ENCODE measurements at regions not wholly inside any gene's neighbourhood (a gene's known extent, or its start where the extent isn't known, plus 50 kb on each side); places are given as distances from the start of the nearest gene placed in this dataset.

DNA sequence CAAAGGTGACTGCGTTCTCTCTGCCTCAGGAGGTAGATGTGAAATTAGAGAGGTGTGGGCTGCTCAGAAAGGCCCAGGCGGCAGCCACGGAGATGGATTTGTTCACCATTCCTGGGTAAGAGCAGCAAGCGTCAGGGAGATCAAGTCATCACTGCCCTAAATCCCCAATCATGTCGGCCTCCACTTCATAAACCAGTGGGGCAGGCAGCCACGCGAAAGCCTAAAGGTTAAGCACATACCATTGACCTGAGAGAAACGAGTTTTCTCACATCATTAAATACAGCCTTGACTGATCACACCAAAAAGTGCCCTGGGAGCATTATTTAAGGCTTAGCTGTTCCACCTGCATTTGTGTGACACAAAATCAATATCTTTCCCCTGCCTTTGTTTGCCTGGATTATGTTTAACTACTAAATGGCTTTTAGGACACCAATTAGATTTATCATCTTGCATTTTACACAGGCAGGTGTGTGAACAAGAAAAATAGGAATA lies 50.7 kb upstream of the FOXB1 start:
- ChIA-PET POLR2A (no interaction called here), CTCF (no interaction called here)

DNA sequence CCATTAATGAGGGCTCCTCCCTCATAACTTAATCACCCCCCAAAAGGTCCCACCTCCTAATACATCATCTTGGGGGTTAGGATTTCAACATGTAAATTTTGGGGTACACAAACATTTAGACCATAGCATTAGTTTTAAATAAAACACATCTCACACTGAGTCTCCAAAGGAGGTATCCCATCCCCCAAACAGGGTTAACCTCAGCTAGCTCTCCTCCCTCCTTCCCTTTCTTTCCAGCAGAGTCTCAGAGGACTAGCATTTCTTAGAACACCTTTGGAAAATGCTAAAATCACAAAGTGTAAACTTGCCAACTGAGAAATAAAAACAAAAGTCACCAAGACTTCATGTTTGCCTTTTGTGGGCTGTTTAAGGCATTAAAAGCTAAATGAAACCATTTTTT lies 51.2 kb upstream of the FOXB1 start:
- POLR2A ChIA-PET: no interaction called here
- CTCF ChIA-PET: no interaction called here

GRCh38 chr15:59950603-59951388 lies 53.3 kb upstream of the FOXB1 start:
- CTCF ChIA-PET: no interaction called here
- POLR2A ChIA-PET: no interaction called here

- POLR2A ChIA-PET: no interaction called here
- CTCF ChIA-PET: no interaction called here
These were observed 55.0 kb upstream of the FOXB1 start for GRCh38 chr15:59948924-59949613.

DNA sequence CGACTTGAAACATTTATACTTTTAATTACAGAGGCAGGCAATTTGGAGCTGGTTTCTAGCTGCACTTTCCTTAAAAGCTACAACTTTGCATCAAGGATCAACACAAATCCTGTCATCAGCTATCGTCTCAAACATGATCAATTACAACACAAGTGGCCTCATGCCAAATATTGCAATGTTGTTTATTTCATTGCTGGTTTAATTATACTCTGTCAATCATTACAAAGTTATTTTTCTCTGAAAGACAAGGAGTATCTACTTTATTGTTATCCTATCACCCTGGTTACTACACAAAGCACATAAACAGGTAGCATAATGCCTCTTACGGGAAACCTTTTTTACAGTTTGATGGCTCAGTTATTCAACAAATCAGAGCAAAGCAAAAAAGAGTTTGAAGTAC lies 58.0 kb upstream of the FOXB1 start:
- POLR2A ChIA-PET: no interaction called here
- CTCF ChIA-PET: no interaction called here

DNA sequence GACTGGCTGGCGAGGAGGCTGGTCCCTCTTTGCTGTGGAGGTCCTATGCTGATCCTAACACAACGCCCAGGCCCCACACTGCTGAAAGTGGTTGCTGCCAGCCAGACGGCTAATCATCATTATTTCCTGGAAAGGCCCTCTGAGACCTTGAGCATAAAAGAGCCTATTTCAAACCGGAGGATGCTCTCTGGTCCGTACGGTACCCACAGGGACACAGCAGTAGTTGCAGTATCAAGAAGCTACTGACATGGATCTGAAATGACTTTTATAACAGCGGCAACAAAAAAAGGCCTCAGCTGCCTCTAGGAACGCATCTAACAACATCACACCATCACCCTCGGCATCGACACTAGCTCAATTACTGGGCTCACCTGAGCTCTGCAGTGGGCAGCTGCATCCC lies 59.1 kb upstream of the FOXB1 start:
- POLR2A ChIA-PET: no interaction called here
- CTCF ChIA-PET: no interaction called here

DNA sequence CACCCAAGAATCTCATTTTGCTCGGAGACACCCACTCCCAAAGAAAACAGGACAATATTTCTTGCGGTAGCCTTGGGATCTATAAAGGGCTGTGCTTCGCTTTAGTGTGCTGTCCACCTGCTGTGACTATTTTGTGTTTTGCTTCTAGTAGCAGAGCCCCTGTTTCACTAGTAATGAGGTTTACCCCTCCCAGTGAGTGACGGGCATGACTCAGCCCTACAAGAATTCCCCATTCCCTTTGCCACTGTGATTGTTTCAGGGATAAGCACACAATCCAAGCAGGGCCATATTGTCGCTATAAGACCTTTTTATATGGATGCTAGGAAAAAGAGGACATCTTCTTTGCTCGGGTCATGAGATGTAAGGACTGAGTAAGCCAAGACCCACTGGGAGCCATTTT lies 62.5 kb upstream of the FOXB1 start:
- ChIA-PET CTCF (no interaction called here), POLR2A (no interaction called here)

- CTCF ChIA-PET: no interaction called here
- POLR2A ChIA-PET: no interaction called here
These were observed 63.2 kb upstream of the FOXB1 start for GRCh38 chr15:59940928-59941327.

DNA sequence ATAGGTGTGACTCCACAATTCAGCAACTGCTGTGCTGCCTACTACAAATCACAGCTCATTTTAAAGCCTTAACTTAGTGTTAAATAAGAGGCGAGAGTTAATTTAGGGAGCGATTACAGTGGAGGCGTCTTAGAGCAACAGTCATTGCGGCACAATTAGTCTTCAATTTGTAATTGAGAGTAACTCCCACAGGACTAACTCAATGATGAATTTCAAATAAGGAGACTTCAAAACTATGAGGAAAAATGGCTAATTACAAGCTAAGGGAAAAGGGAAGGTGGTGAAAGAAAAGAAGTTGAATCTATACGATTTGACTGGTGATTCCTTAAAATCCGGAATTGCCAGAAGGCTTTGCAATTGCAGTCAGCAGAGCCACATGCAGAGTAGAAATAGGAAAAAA lies 63.7 kb upstream of the FOXB1 start:
- ChIA-PET CTCF (no interaction called here), POLR2A (no interaction called here)

DNA sequence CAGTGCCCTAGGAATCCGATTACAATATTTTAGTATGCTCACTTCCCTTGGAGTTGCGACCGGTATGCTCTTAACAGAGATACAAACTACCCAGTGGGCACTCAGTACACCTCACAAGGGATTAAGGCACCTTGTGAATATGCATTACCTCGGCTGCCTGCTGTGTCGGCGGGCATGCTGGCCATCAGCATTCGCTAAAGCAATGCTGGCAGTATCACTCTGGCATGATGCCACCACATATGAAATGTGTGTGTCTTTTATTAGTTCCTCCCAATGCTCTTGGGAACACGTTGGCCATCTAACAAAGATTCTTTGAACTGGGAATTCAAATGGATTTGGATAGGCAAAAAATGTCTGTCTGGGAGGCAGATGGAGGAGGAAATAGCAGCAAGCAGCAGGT lies 67.4 kb upstream of the FOXB1 start:
- CTCF ChIA-PET: no interaction called here
- POLR2A ChIA-PET: no interaction called here

DNA sequence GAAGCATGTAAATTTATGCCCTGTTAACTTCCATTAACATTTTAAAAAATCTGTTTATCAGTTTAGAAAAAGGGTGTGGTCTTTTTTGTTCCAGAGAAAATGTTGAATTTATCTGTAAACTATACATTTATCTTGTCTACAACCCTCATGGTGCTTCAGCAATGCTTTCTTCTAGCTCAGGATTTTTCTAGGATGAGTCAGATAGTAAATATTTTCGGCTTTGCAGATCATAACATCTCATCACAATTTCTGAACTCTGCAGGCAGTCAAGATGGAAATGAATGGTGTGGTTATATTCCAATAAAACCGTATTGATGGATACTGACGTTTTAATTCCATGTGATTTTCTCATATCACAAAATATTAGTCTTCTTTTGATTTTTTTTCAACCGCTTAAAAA lies 70.5 kb upstream of the FOXB1 start:
- CTCF ChIA-PET: interaction anchor here (0.6 kb wide), 1 partner anchor 324 kb away, joined by 3 read pairs; no protein-coding TSS in a partner anchor
- POLR2A ChIA-PET: no interaction called here

DNA sequence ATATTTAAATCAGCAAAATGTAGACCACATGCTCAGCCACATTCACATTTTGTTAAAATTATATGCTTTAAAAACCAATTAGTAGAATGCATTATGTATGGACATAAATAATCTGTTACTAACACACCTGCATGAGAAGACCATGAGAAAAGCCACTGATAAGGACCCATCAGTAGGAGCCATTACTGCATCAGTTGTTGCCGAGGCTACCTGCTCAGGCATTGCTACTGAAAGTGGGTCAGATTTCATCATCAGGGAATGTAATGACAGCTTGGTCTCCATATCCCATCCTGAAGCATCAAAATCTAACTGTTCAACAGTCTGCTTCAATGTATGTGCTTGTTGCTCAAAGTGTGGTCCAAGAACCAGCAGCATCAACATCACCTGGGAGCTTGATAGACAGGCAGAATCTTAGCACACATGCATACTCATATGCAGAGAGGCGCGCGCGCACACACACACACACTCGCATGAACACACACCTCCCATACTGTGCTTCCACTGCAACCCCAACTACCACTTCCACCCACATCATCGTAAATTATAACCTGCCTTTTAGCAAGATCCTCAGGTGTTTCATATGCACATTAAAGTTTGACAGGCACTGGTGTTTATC lies 72.4 kb upstream of the FOXB1 start:
- POLR2A ChIA-PET: no interaction called here
- CTCF ChIA-PET: no interaction called here

DNA sequence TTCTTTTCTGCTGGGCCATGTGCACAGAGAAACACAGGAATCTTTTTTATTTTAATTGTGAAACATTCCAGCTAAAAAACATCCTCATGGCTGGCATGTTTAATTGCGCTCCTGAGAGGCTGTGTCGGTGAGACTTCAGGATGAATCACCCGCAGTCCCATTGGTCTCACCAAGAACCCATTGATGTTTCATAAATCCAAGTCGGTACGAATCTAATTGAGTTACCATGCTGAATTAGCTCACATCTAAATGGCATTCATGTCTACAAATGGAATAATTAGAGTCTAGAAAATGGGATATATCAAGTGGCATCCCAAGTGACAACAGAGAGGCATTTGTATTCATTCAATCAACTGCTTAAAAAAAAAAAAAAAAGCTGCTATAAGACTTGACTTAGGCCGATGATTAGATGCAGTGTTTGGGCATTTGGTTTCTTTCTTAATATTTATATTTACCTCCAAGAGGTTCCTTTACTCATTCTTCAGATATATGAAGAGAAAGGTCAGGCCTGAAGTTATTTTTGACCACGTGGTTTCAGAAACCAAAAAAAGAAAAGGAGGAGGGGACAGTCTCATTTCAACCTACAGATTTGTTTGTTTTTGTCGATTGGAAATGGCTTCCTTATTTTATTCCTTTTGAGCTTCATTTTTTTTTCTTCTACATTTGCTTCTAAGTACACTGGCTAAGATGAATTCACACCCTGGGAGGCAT lies 79.1 kb upstream of the FOXB1 start:
- POLR2A ChIA-PET: no interaction called here
- CTCF ChIA-PET: interaction anchor here (1.1 kb wide), 1 partner anchor 159 kb away, joined by 3 read pairs; no protein-coding TSS in a partner anchor

DNA sequence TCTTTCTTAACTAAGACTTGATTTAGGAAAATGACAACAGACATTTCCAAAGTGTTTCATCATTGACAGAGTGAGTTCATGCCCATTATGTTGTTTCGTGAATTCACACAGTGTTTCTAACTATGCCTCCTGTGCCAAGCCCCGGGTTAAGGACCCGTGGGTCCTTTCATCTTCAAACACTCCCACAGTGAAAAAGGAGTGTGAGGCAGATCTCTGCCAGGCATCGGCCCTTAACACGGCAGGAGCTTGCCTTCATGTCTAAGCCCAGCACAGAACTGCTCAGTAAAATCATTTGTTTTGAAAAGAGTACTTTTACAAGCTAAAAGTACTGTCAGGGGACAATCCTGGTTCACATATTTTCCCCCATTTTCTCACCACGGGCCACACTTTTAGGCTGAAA lies 80.0 kb upstream of the FOXB1 start:
- ChIA-PET CTCF (interaction anchor here (1.1 kb wide), 1 partner anchor 160 kb away, joined by 3 read pairs; no protein-coding TSS in a partner anchor), POLR2A (no interaction called here)

GRCh38 chr15:59923508-59923907 lies 80.6 kb upstream of the FOXB1 start:
- POLR2A ChIA-PET: no interaction called here
- CTCF ChIA-PET: interaction anchor here (1.1 kb wide), 1 partner anchor 160 kb away, joined by 3 read pairs; no protein-coding TSS in a partner anchor

DNA sequence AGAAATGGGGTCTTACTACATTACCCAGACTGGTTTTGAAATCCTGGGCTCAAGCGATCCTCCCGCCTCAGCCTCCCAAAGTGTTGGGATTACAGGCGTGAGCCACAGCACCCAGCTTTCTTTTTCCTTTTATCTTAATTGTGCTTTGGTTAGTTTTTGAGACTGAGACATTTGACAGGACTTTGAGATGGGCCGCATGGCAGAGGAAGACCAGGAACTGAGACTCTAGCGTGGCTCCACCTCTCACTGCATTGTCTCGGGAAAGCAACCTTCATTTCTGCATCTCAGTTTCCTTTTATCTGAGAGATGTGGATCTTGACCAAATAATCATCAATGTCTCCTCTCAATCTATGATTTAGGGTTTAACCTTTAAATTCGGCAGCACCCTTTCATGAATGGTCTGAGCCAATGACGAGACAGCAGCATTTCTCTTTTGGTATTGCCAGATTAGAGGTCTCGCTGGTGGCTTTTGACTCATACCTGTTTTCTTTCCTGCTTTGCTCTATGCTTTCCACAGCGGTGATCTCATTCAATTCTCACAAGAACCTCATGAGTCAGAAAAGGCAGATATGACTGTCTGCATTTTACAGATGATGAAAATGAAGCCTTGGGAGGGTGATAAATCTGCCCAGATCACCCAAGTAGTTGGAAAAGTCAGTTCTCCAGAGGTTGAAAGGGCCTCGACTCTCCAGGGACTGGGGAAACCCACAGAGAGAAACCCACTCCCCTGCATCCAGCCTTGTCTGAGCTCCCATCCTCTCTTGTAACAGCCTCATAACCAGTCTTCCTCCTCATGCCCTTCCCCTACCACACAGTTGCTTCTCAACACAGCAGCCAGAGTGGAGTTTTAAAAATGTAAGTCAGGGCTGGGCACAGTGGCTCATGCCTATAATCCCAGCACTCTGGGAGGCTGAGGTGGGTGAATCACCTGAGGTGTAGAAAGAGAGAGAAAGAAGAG lies 84.8 kb upstream of the FOXB1 start:
- POLR2A ChIA-PET: interaction anchor here (0.6 kb wide), 1 partner anchor 375 kb away, joined by 3 read pairs; no protein-coding TSS in a partner anchor
- CTCF ChIA-PET: interaction anchor here (1.2 to 2.1 kb wide), 3 partner anchors 85 to 408 kb away, joined by 3 to 14 read pairs (median 6); partner anchors contain the start of gene FOXB1

DNA sequence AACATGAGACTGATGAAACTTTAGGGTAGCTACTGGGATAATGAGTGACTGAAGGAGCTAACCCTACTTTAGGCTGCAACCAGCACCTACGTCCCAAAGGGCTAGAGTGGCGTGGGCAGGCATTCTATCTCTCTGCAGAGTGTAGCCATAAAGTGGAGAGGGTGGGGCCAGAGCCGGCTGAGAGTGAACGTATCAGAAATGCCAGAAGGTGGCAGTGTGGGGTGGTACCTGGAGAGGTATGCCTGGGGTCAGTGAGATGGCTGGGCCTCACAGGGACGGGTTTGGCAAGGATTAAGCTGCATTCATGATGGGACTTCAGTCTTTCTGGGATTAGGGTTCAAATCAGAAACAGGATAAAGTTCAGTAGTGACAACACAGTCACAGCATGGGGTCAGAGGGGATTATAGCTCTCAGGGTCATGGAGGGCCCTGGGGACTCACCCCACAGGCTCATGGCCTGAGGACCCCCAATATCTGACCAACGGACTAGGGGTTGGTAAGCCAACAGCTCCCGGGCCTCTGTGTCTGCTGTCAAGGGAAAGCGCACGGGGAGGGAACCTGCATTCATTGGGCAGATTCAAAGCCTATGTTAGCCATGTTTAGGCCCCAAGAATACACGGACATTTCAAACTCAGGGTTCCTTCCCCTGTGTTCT lies 86.5 kb upstream of the FOXB1 start:
- ChIA-PET POLR2A (no interaction called here), CTCF (interaction anchor here (0.6 to 2.1 kb wide), 14 partner anchors 78 to 409 kb away, joined by 3 to 14 read pairs (median 3); partner anchors contain the start of gene FOXB1)

DNA sequence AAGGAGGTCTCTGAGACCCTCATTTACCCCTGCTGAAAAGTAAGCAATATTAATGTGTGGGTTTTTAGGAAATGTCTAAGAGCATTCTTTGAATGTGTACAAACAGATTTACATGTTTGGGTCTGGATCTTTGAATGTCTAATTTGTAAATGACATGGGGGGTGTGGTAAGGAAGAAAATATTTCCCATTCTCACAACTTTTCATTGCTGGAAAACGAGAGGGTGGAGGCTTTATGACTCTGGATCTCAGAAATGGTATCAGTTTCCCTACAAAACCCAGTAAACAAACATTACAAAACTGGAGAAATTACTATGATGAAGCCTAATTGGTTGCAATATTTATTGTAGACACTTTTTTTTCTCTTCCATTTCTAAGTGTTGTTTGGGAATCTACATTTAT lies 98.1 kb upstream of the FOXB1 start:
- POLR2A ChIA-PET: no interaction called here
- CTCF ChIA-PET: interaction anchor here (0.5 kb wide), 1 partner anchor 68 kb away, joined by 3 read pairs; no protein-coding TSS in a partner anchor

DNA sequence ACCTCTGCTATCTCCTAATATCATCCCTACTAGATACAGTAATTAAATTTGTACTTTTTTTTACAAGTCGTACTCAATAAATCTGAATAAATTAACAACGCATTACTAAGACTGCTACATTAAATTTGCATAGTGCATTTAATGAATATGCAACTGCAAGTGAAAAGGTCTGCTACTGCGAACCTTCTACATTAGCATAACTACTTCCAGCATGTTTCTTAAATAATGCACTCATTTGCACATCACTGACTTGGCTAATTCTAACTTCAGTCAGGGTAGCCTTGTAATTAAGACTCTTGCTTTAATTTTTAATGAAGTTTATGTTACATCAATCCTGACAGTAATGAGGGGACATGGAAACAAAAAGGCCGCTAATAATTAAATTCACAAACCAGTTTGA lies 98.9 kb upstream of the FOXB1 start:
- CTCF ChIA-PET: no interaction called here
- POLR2A ChIA-PET: no interaction called here

All from activated CD8-positive, alpha-beta memory T cell treated with anti-CD3 and anti-CD28 coated beads for 36 hours (primary cell).